Keratinocyte (primary cell): ENCODE measurements at regions not wholly inside any gene's neighbourhood (a gene's known extent, or its start where the extent isn't known, plus 50 kb on each side); places are given as distances from the start of the nearest gene placed in this dataset.

ENCODE experiments used
- DNase-seq: peaks from one replicate; pipeline ENCODE4 v3.0.0-alpha.2; 2011; ENCODE audit warnings: low read depth, missing footprints, low spot score
- FAIRE-seq: peaks from 2 replicates; lab custom pipeline; 2011; peaks lifted over from hg19 to GRCh38; lab: Jason Lieb, UNC
- H2AFZ ChIP-seq: 2 replicates; pipeline ENCODE4 v1.6.0; 2012; ENCODE audit warnings: low read length, control low read depth, inconsistent platforms; ENCODE audit not compliant: control insufficient read depth
- H3K27ac ChIP-seq: 2 replicates; pipeline ENCODE4 v1.5.1; 2011; ENCODE audit warnings: low read length; ENCODE audit not compliant: control insufficient read depth, insufficient read depth
- H3K27me3 ChIP-seq: 3 replicates; pipeline ENCODE4 v1.6.0; 2011; ENCODE audit warnings: low read length; ENCODE audit not compliant: control insufficient read depth, insufficient read depth; ENCODE audit errors: extremely low read depth
- H3K36me3 ChIP-seq, 2 experiments: 2 replicates in 1 of 2; 3 replicates in 1 of 2; pipeline ENCODE4 v1.5.1; 2011; ENCODE audit warnings: low read length in 2 of 2, mild to moderate bottlenecking in 1 of 2; ENCODE audit not compliant: control insufficient read depth in 2 of 2, insufficient read depth in 2 of 2; ENCODE audit errors: extremely low read depth in 1 of 2
- H3K4me1 ChIP-seq: 3 replicates; pipeline ENCODE4 v1.5.1; 2011; ENCODE audit warnings: low read length; ENCODE audit not compliant: control insufficient read depth, insufficient read depth; ENCODE audit errors: extremely low read depth
- H3K4me2 ChIP-seq: 3 replicates; pipeline ENCODE4 v1.6.0; 2011; ENCODE audit warnings: low read depth, low read length; ENCODE audit not compliant: control insufficient read depth, insufficient read depth; ENCODE audit errors: extremely low read depth
- H3K4me3 ChIP-seq, 3 experiments: fragments of 200-600 bp in 1 of 3; sonication (generic) in 1 of 3; 2 replicates in 2 of 3; 3 replicates in 1 of 3; pipeline ENCODE4 v1.5.1; 2011 to 2016; ENCODE audit warnings: low read length in 3 of 3, mild to moderate bottlenecking in 3 of 3, control low read depth in 2 of 3, inconsistent platforms in 1 of 3, low read depth in 1 of 3, mixed read lengths in 1 of 3, mixed run types in 1 of 3, moderate library complexity in 1 of 3; ENCODE audit not compliant: control insufficient read depth in 2 of 3, insufficient read depth in 2 of 3; ENCODE audit errors: extremely low read depth in 1 of 3
- H3K79me2 ChIP-seq: 2 replicates; pipeline ENCODE4 v1.6.0; 2012; ENCODE audit warnings: low read length; ENCODE audit not compliant: control insufficient read depth, insufficient read depth
- H3K9ac ChIP-seq: 3 replicates; pipeline ENCODE4 v1.6.0; 2011; ENCODE audit warnings: low read length; ENCODE audit not compliant: control insufficient read depth, insufficient read depth; ENCODE audit errors: extremely low read depth
- H3K9me1 ChIP-seq: 3 replicates; pipeline ENCODE4 v1.6.0; 2011; ENCODE audit warnings: low read length; ENCODE audit not compliant: control insufficient read depth, insufficient read depth; ENCODE audit errors: extremely low read depth
- H3K9me3 ChIP-seq: 2 replicates; pipeline ENCODE4 v1.5.1; 2012; ENCODE audit warnings: low read depth, low read length; ENCODE audit not compliant: control insufficient read depth
- H4K20me1 ChIP-seq: 3 replicates; pipeline ENCODE4 v1.6.0; 2011; ENCODE audit warnings: low read length; ENCODE audit not compliant: control insufficient read depth, insufficient read depth; ENCODE audit errors: extremely low read depth
- EZH2 ChIP-seq: IDR thresholded peaks from one replicate; pipeline ENCODE4 v1.6.1; 2012; ENCODE audit warnings: inconsistent platforms, mild to moderate bottlenecking, low read length, moderate library complexity
- dilution Hi-C: fragments of 300-500 bp; cut with MboI; formaldehyde crosslinking; loops from one replicate; pipeline ENCODE4 v1.7.0; 2020; ENCODE audit warnings: low sequenced_read_pairs; ENCODE audit not compliant: extremely low pct_ligation_motif_present
- TF ChIP-seq, protein P1 (sequence below), 3 experiments: IDR thresholded peaks in 1 of 3; conservative IDR thresholded peaks in 1 of 3; optimal IDR thresholded peaks in 1 of 3; 2 replicates in 2 of 3; 3 replicates in 1 of 3; pipeline versions ENCODE3 to v1.5.1; 2011; ENCODE audit warnings: low read length in 3 of 3, mild to moderate bottlenecking in 3 of 3, moderate library complexity in 2 of 3, control low read depth in 1 of 3, inconsistent platforms in 1 of 3; ENCODE audit not compliant: insufficient read depth in 2 of 3; ENCODE audit errors: extremely low read depth in 1 of 3

DNA sequence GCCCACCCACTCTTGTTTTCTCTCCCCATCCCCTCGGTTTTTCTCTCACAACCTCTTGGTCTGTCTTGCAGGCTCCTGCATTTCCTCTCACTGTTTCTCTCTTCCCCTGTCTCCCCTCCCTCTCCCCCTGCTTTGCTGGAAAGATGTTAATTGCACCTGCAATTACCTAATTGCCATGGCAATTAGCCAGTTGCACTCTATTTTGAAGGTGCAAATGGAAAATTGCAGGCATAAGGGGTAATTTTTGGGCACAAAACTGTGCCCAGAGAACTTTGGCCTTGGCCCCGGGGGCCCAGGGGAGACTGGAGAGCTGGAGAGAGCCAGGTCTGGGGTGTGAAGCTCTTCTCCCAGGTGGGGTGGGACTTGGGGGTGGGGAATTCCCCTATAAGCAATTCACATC, 164.5 kb upstream of the TLE3 start:
- dilution Hi-C loops = no loop called here
- H3K79me2 ChIP-seq = no peaks in the 10 kb centered on the region
- no peaks in the 10 kb centered on the region for H3K4me1 ChIP-seq
- no peak for DNase-seq
- H3K4me2 ChIP-seq = no peak overlapping the region
- no peaks in the 10 kb centered on the region for H3K36me3 ChIP-seq
- H3K9ac ChIP-seq = no peak overlapping the region
- no peak overlapping the region for H2AFZ ChIP-seq
- H3K27me3 ChIP-seq = peaks cover 29% of the 10 kb centered on the region
- H3K9me3 ChIP-seq = no peaks in the 10 kb centered on the region
- no peak overlapping the region for H3K4me3 ChIP-seq
- H3K27ac ChIP-seq = no peak overlapping the region
- H4K20me1 ChIP-seq = no peaks in the 10 kb centered on the region
- no peak for TF ChIP-seq EZH2
- TF ChIP-seq, protein P1, sequence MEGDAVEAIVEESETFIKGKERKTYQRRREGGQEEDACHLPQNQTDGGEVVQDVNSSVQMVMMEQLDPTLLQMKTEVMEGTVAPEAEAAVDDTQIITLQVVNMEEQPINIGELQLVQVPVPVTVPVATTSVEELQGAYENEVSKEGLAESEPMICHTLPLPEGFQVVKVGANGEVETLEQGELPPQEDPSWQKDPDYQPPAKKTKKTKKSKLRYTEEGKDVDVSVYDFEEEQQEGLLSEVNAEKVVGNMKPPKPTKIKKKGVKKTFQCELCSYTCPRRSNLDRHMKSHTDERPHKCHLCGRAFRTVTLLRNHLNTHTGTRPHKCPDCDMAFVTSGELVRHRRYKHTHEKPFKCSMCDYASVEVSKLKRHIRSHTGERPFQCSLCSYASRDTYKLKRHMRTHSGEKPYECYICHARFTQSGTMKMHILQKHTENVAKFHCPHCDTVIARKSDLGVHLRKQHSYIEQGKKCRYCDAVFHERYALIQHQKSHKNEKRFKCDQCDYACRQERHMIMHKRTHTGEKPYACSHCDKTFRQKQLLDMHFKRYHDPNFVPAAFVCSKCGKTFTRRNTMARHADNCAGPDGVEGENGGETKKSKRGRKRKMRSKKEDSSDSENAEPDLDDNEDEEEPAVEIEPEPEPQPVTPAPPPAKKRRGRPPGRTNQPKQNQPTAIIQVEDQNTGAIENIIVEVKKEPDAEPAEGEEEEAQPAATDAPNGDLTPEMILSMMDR (optimal IDR thresholded peaks at IDR 0.05 in 1 of 3, IDR thresholded peaks at IDR 0.05 in 1 of 3, conservative IDR thresholded peaks at IDR 0.05 in 1 of 3; ENCODE audit: extremely low read depth in 1 of 3, insufficient read depth in 2 of 3, low read length in 3 of 3) = no peak
- H3K9me1 ChIP-seq = no peaks in the 10 kb centered on the region
- no peak for FAIRE-seq

DNA sequence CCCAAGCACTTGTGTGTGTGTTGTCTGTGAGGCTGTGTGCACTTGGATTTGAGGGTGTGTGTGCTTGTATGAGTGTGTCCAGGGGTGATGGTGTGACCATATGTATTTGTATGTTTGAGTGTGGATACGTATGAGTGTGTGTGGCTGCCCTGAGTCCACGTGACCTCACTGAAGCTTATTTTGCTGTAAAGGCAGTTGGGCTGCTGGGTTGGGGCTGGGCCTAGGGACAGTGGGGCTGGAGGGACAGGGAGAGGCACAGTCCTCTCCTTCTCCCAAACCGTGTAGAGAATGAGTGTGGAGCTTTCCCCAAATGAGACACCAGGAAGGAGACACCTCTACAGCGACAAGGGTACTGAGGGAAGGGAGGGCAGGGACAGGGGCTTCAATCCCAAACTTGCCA, 163.4 kb upstream of the TLE3 start:
- Histone ChIP-seq H3K4me2 (no peak overlapping the region), H2AFZ (no peak overlapping the region), H3K79me2 (no peaks in the 10 kb centered on the region), H3K4me3 (no peak overlapping the region), H3K9me1 (no peaks in the 10 kb centered on the region), H3K27me3 (peaks cover 28% of the 10 kb centered on the region), H4K20me1 (no peaks in the 10 kb centered on the region), H3K9me3 (no peaks in the 10 kb centered on the region), H3K4me1 (no peaks in the 10 kb centered on the region), H3K36me3 (no peaks in the 10 kb centered on the region), H3K27ac (no peak overlapping the region), H3K9ac (no peak overlapping the region)
- TF ChIP-seq, protein P1 (optimal IDR thresholded peaks at IDR 0.05 in 1 of 3, IDR thresholded peaks at IDR 0.05 in 1 of 3, conservative IDR thresholded peaks at IDR 0.05 in 1 of 3; ENCODE audit: extremely low read depth in 1 of 3, insufficient read depth in 2 of 3, low read length in 3 of 3) = no peak
- TF ChIP-seq EZH2 = no peak
- no peak for DNase-seq
- dilution Hi-C loops = no loop called here
- FAIRE-seq = no peak
